LNCaP clone FGC (cell line): ENCODE measurements at regions not wholly inside any gene's neighbourhood (a gene's known extent, or its start where the extent isn't known, plus 50 kb on each side); places are given as distances from the start of the nearest gene placed in this dataset.

Experiments
- DNase-seq: peaks from one replicate; pipeline ENCODE4 v3.0.0-alpha.2; 2011; ENCODE audit warnings: low read depth
- H3K4me3 ChIP-seq: 2 replicates; pipeline ENCODE4 v1.5.1; 2011; ENCODE audit warnings: mild to moderate bottlenecking, low read depth, low read length, control low read depth
- CTCF ChIP-seq: IDR thresholded peaks from 2 replicates; pipeline ENCODE4 v1.5.1; 2012; ENCODE audit warnings: mild to moderate bottlenecking; ENCODE audit not compliant: control insufficient read depth, insufficient read depth; ENCODE audit errors: extremely low read depth

GRCh38 chr12:33253178-33253577 lies 186.4 kb downstream of the SYT10 start:
- no peak overlapping the region for H3K4me3 ChIP-seq
- TF ChIP-seq CTCF: no peak
- no peak for DNase-seq

- DNase-seq: no peak
- H3K4me3 ChIP-seq: no peak overlapping the region
- no peak for TF ChIP-seq CTCF
Observed at GRCh38 chr12:33251548-33251947, 188.1 kb downstream of the SYT10 start.

DNA sequence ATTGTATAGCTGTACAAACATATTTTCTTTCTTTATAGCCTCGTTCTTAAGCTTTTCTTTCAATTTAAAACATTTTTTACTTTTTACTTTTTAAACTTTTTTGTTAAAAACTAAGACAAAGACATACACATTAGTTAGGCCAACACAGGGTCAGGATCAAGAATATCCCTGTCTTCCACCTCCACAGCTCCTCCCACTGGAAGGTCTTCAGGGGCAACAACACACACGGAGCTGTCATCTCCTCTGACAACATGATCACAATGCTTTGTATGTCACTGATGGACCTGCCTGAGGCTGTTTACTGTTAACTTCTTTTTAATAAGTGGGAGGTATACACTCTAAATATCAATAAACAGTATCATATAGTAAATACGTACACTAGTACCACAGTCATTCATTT lies 191.3 kb downstream of the SYT10 start:
- peak; percentile 25 for TF ChIP-seq CTCF
- no peak overlapping the region for H3K4me3 ChIP-seq
- DNase-seq: no peak

DNA sequence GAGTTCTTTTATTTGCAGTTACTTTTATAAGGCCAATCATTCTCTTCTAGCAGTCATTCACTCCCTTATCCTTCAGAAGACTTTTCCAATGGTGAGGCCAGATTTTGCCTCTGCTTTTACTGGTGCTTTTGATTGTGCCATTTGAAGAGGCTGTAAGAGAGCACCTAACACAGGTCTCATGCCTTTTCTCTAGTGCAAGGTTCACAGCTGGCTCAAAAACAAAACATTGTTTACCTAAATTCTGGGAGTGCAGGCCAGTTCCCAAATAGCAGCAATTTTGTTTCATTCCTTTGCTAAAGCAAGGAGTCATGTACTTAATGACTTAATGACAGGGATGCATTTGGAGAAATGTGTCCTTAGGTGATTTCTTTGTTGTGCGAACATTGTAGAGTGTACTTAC lies 192.0 kb downstream of the SYT10 start:
- no peak for DNase-seq
- TF ChIP-seq CTCF: no peak
- no peak overlapping the region for H3K4me3 ChIP-seq

- TF ChIP-seq CTCF: no peak
- no peak for DNase-seq
- no peak overlapping the region for H3K4me3 ChIP-seq
Observed at GRCh38 chr12:33245434-33245833, 194.2 kb downstream of the SYT10 start.

DNA sequence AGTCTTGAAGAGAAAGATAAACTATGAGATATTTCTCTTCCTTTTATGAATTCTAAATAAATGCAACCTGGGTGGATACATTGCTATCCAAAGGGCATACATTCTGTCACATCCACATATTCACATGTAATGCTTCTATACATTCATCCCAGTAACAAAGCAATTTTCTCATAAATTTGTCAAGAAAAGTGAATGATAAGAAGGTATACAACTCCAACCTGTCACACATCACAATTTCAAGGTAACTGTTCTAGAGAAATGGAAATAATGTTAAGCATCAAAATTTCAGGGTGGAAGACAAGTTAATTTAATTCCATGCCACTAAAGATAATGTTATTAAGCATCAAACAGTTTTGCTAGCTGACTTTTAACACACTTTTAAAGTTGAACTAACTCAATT lies 212.9 kb downstream of the SYT10 start:
- TF ChIP-seq CTCF: no peak
- no peak overlapping the region for H3K4me3 ChIP-seq
- no peak for DNase-seq

DNA sequence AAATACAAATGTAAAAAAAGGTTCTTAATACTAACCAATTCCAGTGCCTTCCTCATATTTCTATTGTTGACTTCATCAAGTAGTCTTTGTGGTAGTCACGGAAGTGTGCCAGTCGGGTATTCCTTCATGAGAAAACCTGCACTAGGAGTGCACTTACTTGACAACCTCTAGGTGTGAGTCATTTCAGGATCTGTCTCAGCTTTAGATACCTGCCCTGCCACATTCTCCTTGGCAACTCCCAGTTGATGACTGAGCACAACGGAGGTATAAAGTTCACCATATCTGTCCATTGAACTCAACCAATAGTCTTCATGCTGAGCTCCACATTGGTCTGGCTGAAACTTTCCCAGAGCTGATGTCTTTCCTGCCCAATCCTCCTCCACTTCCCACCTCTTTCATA lies 215.7 kb downstream of the SYT10 start:
- no peak for DNase-seq
- TF ChIP-seq CTCF: no peak
- H3K4me3 ChIP-seq: no peak overlapping the region
